ACC112 (cell line): ENCODE measurements at regions not wholly inside any gene's neighbourhood (a gene's known extent, or its start where the extent isn't known, plus 50 kb on each side); places are given as distances from the start of the nearest gene placed in this dataset.
"Not testable (repeated sequence)": the region's sequence is repeated elsewhere in the genome, so short reads cannot be mapped to it uniquely, and the experiment has no call there.

Experiments
- H2AFZ ChIP-seq: fragments of 200-600 bp; sonication (generic); one replicate; pipeline ENCODE4 v1.6.0; 2017; ENCODE audit warnings: antibody characterized with exemption, low read length; ENCODE audit not compliant: unreplicated experiment
- H3K27ac ChIP-seq: fragments of 200-600 bp; sonication (generic); 2 replicates; pipeline ENCODE4 v1.5.1; 2014; ENCODE audit warnings: low read depth, mild to moderate bottlenecking, antibody characterized with exemption, low read length, moderate library complexity
- H3K27me3 ChIP-seq: fragments of 200-600 bp; sonication (generic); 2 replicates; pipeline ENCODE4 v1.6.1; 2014; ENCODE audit warnings: mild to moderate bottlenecking, antibody characterized with exemption, low read length, moderate library complexity, mixed read lengths; ENCODE audit not compliant: insufficient read depth
- H3K36me3 ChIP-seq: fragments of 200-600 bp; sonication (generic); 2 replicates; pipeline ENCODE4 v1.6.1; 2016; ENCODE audit warnings: mild to moderate bottlenecking, antibody characterized with exemption, low read length, moderate library complexity, mixed read lengths; ENCODE audit not compliant: insufficient read depth
- H3K4me1 ChIP-seq: fragments of 200-600 bp; sonication (generic); one replicate; pipeline ENCODE4 v1.6.1; 2016; ENCODE audit warnings: low read length, mixed read lengths; ENCODE audit not compliant: insufficient read depth, unreplicated experiment, control insufficient read depth
- H3K4me3 ChIP-seq: fragments of 200-600 bp; sonication (generic); 2 replicates; pipeline ENCODE4 v1.5.1; 2014; ENCODE audit warnings: mild to moderate bottlenecking, low read depth, low read length
- H3K79me2 ChIP-seq: fragments of 200-600 bp; sonication (generic); one replicate; pipeline ENCODE4 v1.6.0; 2016; ENCODE audit warnings: low read length; ENCODE audit not compliant: control insufficient read depth, unreplicated experiment, insufficient read depth

DNA sequence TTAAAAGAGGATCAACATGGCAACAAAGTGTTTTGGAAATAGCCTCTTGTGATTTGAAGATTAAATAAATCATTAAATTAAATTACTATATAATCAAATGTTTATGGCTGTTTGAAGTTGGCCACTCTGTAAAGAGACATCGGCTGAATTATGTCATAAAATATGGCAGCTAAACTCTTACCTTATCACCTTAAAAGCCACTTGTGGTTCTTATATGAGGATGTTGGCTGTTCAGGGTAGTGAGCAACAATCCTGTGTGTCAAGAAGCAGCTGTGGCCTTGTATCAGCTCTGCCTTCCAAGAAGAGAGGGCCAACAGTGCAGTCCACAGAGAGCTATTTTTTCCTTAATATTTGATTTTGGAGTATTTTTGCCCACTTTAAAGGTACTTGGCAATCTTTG, 113.4 kb upstream of the CDK6 start:
- no peak overlapping the region for H2AFZ ChIP-seq
- no peak overlapping the region for H3K4me3 ChIP-seq
- H3K36me3 ChIP-seq: no peaks in the 10 kb centered on the region
- H3K4me1 ChIP-seq: no peaks in the 10 kb centered on the region
- no peak overlapping the region for H3K27ac ChIP-seq
- no peaks in the 10 kb centered on the region for H3K27me3 ChIP-seq
- H3K79me2 ChIP-seq: no peaks in the 10 kb centered on the region

GRCh38 chr7:92945840-92946239, 109.5 kb upstream of the CDK6 start:
- Histone ChIP-seq H3K4me1 (no peaks in the 10 kb centered on the region), H3K36me3 (no peaks in the 10 kb centered on the region), H3K4me3 (no peak overlapping the region), H3K27ac (no peak overlapping the region), H3K79me2 (no peaks in the 10 kb centered on the region), H3K27me3 (no peaks in the 10 kb centered on the region), H2AFZ (no peak overlapping the region)

DNA sequence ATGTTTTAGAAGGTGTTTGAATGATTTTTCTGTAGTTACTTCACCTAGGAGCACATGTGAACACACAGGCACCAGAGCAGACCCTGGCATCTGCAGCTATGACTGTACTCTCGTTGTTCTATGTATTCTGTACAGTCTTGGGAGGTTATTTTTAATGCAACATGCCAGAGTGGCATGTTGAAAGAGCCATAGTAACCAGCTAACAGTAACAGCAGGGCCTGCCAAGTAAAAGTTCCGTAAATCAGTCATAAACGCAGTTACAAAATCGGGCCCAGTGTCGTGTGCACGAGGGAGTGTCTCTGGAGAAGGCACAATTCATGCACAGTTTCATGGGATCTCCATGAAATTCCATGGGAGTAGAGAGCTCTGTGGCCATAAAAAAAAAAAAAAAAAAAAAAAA, 108.3 kb upstream of the CDK6 start:
- H3K79me2 ChIP-seq: no peaks in the 10 kb centered on the region

GRCh38 chr7:92942706-92943105, 106.3 kb upstream of the CDK6 start:
- H3K27ac ChIP-seq, H3K4me1 ChIP-seq, H3K4me3 ChIP-seq, H3K36me3 ChIP-seq, H2AFZ ChIP-seq, H3K79me2 ChIP-seq, H3K27me3 ChIP-seq: not testable (repeated sequence)

More for the DNA sequence above, 108.3 kb upstream of the CDK6 start:
- Histone ChIP-seq H3K27me3 (no peaks in the 10 kb centered on the region), H3K4me3 (no peak overlapping the region), H3K36me3 (no peaks in the 10 kb centered on the region), H3K4me1 (no peaks in the 10 kb centered on the region), H2AFZ (no peak overlapping the region), H3K27ac (no peak overlapping the region)

- no peak overlapping the region for H2AFZ ChIP-seq
- H3K36me3 ChIP-seq: no peaks in the 10 kb centered on the region
- H3K27ac ChIP-seq: no peak overlapping the region
- H3K4me1 ChIP-seq: no peaks in the 10 kb centered on the region
- no peaks in the 10 kb centered on the region for H3K27me3 ChIP-seq
- no peak overlapping the region for H3K4me3 ChIP-seq
- no peaks in the 10 kb centered on the region for H3K79me2 ChIP-seq
Measured at GRCh38 chr7:92939666-92940360, 103.4 kb upstream of the CDK6 start.

DNA sequence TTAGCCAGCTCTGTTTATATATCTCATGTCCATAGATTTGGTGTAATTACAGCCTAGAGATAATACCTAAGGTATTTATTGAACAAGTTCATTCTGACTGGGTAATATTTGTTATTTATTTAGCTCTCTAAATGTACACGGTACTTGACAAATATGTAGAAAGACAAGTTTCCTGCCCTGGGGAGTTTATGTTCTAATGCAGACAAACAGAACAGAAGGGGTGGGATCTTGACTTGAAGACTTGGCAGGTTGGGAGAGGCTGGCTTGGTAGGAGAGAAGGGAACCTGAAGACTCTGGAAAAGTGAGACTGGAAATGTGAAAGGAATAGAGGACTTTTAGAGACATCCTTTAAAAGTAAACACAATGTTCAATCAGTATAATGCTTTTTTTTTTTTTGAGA, 97.7 kb upstream of the CDK6 start:
- H3K79me2 ChIP-seq: no peaks in the 10 kb centered on the region
- H3K4me3 ChIP-seq: no peak overlapping the region
- H3K36me3 ChIP-seq: peaks cover 3% of the 10 kb centered on the region; the same call in 1 of the 2 replicates
- no peak overlapping the region for H2AFZ ChIP-seq
- H3K27me3 ChIP-seq: no peaks in the 10 kb centered on the region
- no peak overlapping the region for H3K27ac ChIP-seq
- H3K4me1 ChIP-seq: no peaks in the 10 kb centered on the region

- Histone ChIP-seq H3K27me3 (no peaks in the 10 kb centered on the region), H3K4me3 (no peak overlapping the region), H3K79me2 (no peaks in the 10 kb centered on the region), H3K36me3 (peaks cover 3% of the 10 kb centered on the region; the same call in 1 of the 2 replicates), H3K4me1 (no peaks in the 10 kb centered on the region), H2AFZ (no peak overlapping the region), H3K27ac (no peak overlapping the region)
Measured at GRCh38 chr7:92932450-92932849, 96.1 kb upstream of the CDK6 start.

- H3K27ac ChIP-seq: no peak overlapping the region
- H3K27me3 ChIP-seq: peaks cover 3% of the 10 kb centered on the region; the same call in 1 of the 2 replicates
- H3K36me3 ChIP-seq: peaks cover 3% of the 10 kb centered on the region; the same call in 1 of the 2 replicates
- no peaks in the 10 kb centered on the region for H3K79me2 ChIP-seq
- no peak overlapping the region for H3K4me3 ChIP-seq
- no peak overlapping the region for H2AFZ ChIP-seq
- H3K4me1 ChIP-seq: no peaks in the 10 kb centered on the region
Measured at GRCh38 chr7:92930404-92930803, 94.0 kb upstream of the CDK6 start.

DNA sequence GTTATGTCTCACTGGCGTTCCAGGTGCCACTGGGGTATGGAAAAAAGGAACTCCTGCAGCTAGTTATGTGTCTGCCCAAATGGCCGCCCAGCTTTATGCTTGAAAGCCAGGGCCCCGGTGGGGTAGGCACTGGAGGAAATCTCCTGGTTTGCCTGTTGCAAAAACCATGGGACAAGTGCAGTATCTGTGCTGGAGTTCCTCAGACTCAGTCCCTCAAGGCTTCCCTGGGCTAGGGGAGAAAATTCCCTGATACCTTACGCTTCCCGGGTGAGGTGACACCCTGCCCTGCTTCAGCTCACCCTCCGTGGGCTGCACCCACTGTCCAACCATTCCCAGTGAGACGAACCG, 90.3 kb upstream of the CDK6 start:
- Histone ChIP-seq H3K79me2 (no peaks in the 10 kb centered on the region), H3K4me3 (no peak overlapping the region), H3K36me3 (no peaks in the 10 kb centered on the region), H3K27ac (no peak overlapping the region), H2AFZ (no peak overlapping the region), H3K27me3 (peaks cover 3% of the 10 kb centered on the region; the same call in 1 of the 2 replicates), H3K4me1 (no peaks in the 10 kb centered on the region)

GRCh38 chr7:92925876-92926696, 89.7 kb upstream of the CDK6 start:
- no peak overlapping the region for H3K27ac ChIP-seq
- H3K36me3 ChIP-seq: no peaks in the 10 kb centered on the region
- no peak overlapping the region for H3K4me3 ChIP-seq
- H3K27me3 ChIP-seq: peaks cover 3% of the 10 kb centered on the region; the same call in 1 of the 2 replicates
- no peaks in the 10 kb centered on the region for H3K4me1 ChIP-seq
- no peaks in the 10 kb centered on the region for H3K79me2 ChIP-seq
- no peak overlapping the region for H2AFZ ChIP-seq

- no peak overlapping the region for H3K4me3 ChIP-seq
- no peaks in the 10 kb centered on the region for H3K79me2 ChIP-seq
- no peaks in the 10 kb centered on the region for H3K4me1 ChIP-seq
- H3K36me3 ChIP-seq: no peaks in the 10 kb centered on the region
- H3K27me3 ChIP-seq: peaks cover 3% of the 10 kb centered on the region; the same call in 1 of the 2 replicates
- H2AFZ ChIP-seq: no peak overlapping the region
- no peak overlapping the region for H3K27ac ChIP-seq
Measured at GRCh38 chr7:92924800-92925199, 88.4 kb upstream of the CDK6 start.
